HG03520 (cell line): ENCODE measurements at regions not wholly inside any gene's neighbourhood (a gene's known extent, or its start where the extent isn't known, plus 50 kb on each side); places are given as distances from the start of the nearest gene placed in this dataset.
"Not testable (repeated sequence)": the region's sequence is repeated elsewhere in the genome, so short reads cannot be mapped to it uniquely, and the experiment has no call there.

Experiments used
- ATAC-seq: cut with Tn5 transposase; IDR thresholded peaks from one replicate; pipeline ENCODE4 v1.9.1; 2021; ENCODE audit warnings: mild to moderate bottlenecking, moderate library complexity; ENCODE audit not compliant: unreplicated experiment

- not testable (repeated sequence) for ATAC-seq
Measured at GRCh38 chr9:18066608-18067007, 407.3 kb upstream of the ADAMTSL1 start.

GRCh38 chr9:18067548-18068120 is 406.3 kb upstream of the ADAMTSL1 start:
- ATAC-seq = no peak

GRCh38 chr9:18068900-18069299 is 405.1 kb upstream of the ADAMTSL1 start:
- ATAC-seq = no peak

- no peak for ATAC-seq
Measured at GRCh38 chr9:18071651-18072060, 402.3 kb upstream of the ADAMTSL1 start.

- no peak for ATAC-seq
Measured at GRCh38 chr9:18073002-18073401, 401.0 kb upstream of the ADAMTSL1 start.

GRCh38 chr9:18074041-18074440 is 399.9 kb upstream of the ADAMTSL1 start:
- ATAC-seq = no peak

GRCh38 chr9:18075253-18075952 is 398.6 kb upstream of the ADAMTSL1 start:
- no peak for ATAC-seq

GRCh38 chr9:18077941-18078678 is 395.8 kb upstream of the ADAMTSL1 start:
- no peak for ATAC-seq

GRCh38 chr9:18092138-18092537 is 381.8 kb upstream of the ADAMTSL1 start:
- no peak for ATAC-seq

- no peak for ATAC-seq
Measured at GRCh38 chr9:18106006-18106560, 367.9 kb upstream of the ADAMTSL1 start.

- no peak for ATAC-seq
Measured at GRCh38 chr9:18109675-18110074, 364.3 kb upstream of the ADAMTSL1 start.

GRCh38 chr9:18111146-18111545 is 362.8 kb upstream of the ADAMTSL1 start:
- no peak for ATAC-seq

GRCh38 chr9:18114559-18115475 is 359.1 kb upstream of the ADAMTSL1 start:
- no peak for ATAC-seq

- ATAC-seq = no peak
Measured at GRCh38 chr9:18118268-18118667, 355.7 kb upstream of the ADAMTSL1 start.

- no peak for ATAC-seq
Measured at GRCh38 chr9:18122171-18122570, 351.8 kb upstream of the ADAMTSL1 start.

- ATAC-seq = no peak
Measured at GRCh38 chr9:18124760-18125159, 349.2 kb upstream of the ADAMTSL1 start.

- no peak for ATAC-seq
Measured at GRCh38 chr9:18126831-18127498, 347.0 kb upstream of the ADAMTSL1 start.

- no peak for ATAC-seq
Measured at GRCh38 chr9:18127499-18127875, 346.5 kb upstream of the ADAMTSL1 start.

GRCh38 chr9:18129809-18130334 is 344.1 kb upstream of the ADAMTSL1 start:
- no peak for ATAC-seq
